ENCODE measurements at regions not wholly inside any gene's neighbourhood (a gene's known extent, or its start where the extent isn't known, plus 50 kb on each side); places are given as distances from the start of the nearest gene placed in this dataset.

DNA sequence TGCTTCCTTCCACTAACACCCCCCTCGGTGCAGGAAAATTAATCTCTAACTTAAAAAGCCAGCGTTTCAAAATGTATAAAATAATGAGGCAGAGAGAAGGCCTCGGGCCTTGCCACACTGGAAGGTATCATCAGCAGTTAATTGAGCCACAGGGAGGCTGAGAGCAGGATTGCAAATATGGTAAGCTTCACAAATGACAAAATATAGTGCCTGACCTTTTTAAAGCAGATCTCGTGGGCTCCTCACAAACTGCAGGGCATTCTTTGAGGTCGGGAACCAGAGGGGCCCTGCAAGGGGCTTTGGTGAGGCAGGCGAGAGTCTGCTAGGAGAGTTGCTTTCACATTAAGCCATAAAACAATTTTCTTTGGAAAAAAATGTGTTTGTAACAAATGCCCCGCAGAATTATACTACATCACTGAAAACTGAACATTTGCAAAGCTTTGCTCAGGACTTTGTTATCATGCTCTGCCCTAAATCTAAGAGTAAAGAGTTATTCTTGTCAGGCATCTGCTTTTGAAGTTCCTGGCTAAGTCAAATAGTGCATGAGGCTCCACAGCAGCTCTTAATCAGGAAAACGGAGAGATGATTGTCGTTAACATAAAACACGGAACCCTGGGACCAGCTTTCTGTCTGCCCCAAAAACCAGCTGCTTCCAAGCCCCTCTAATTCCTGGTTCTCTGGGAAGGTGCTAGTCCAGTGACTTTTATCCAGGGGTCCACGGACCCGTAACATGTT is 61.4 kb upstream of the SYT13 start:
- DNase-seq, result no peak
- Histone ChIP-seq H2AFZ (no peak overlapping the region), H3K27me3 (replicated peaks; ENCODE audit: insufficient read depth) (peaks cover 74% of the 10 kb centered on the region), H3K4me2 (ENCODE audit: unreplicated experiment) (no peak overlapping the region), H3K79me2 (ENCODE audit: insufficient read depth) (no peaks in the 10 kb centered on the region), H3K36me3 (ENCODE audit: low read depth) (no peaks in the 10 kb centered on the region), H3K9me3 (ENCODE audit: low read depth) (no peaks in the 10 kb centered on the region), H3K27ac (no peak overlapping the region), H3K9me2 (ENCODE audit: insufficient read depth) (no peaks in the 10 kb centered on the region), H4K20me1 (ENCODE audit: insufficient read depth) (no peaks in the 10 kb centered on the region), H3K9ac (no peak overlapping the region), H3F3A (ENCODE audit: insufficient read depth) (no peaks in the 10 kb centered on the region), H3K4me1 (ENCODE audit: insufficient read depth) (no peaks in the 10 kb centered on the region), H3K4me3 (no peak overlapping the region)
- WGBS, 2 experiments (ENCODE audit: low coverage in 1 of 2, low lambda C conversion rate in 2 of 2, missing lambda C conversion rate in 2 of 2), result 11% methylated on average over 12 of the region's 12 CpGs
- in situ Hi-C loops (cut with MboI), result no loop called here
- TF ChIP-seq EZH2 (IDR thresholded peaks at IDR 0.05; ENCODE audit: insufficient read depth, poor library complexity, severe bottlenecking) (no peak), EZH2phosphoT487 (IDR thresholded peaks at IDR 0.05; ENCODE audit: insufficient read depth, low read depth) (no peak)

- in situ Hi-C loops (cut with MboI), result no loop called here
- H3K36me3 ChIP-seq (ENCODE audit: low read depth), result no peaks in the 10 kb centered on the region
Observed at GRCh38 chr11:45345491-45345890, 59.4 kb upstream of the SYT13 start.

GRCh38 chr11:45344028-45344427 is 57.9 kb upstream of the SYT13 start:
- H3F3A ChIP-seq (ENCODE audit: insufficient read depth), result no peaks in the 10 kb centered on the region
- DNase-seq, result no peak
- H2AFZ ChIP-seq, result no peak overlapping the region
- WGBS, 2 experiments (ENCODE audit: low coverage in 1 of 2, low lambda C conversion rate in 2 of 2, missing lambda C conversion rate in 2 of 2), result 4 to 7% methylated on average over 2 of the region's 2 CpGs
- no peaks in the 10 kb centered on the region for H3K9me3 ChIP-seq (ENCODE audit: low read depth)
- no peak overlapping the region for H3K4me2 ChIP-seq (ENCODE audit: unreplicated experiment)
- TF ChIP-seq EZH2 (IDR thresholded peaks at IDR 0.05; ENCODE audit: insufficient read depth, poor library complexity, severe bottlenecking) (no peak), EZH2phosphoT487 (IDR thresholded peaks at IDR 0.05; ENCODE audit: insufficient read depth, low read depth) (no peak)
- in situ Hi-C loops (cut with MboI), result no loop called here
- no peak overlapping the region for H3K27ac ChIP-seq
- H3K79me2 ChIP-seq (ENCODE audit: insufficient read depth), result no peaks in the 10 kb centered on the region
- H3K4me1 ChIP-seq (ENCODE audit: insufficient read depth), result 0 out of 2 replicates have a peak, but pooled peaks cover 4% of the 10 kb centered on the region
- no peaks in the 10 kb centered on the region for H4K20me1 ChIP-seq (ENCODE audit: insufficient read depth)
- no peaks in the 10 kb centered on the region for H3K9me2 ChIP-seq (ENCODE audit: insufficient read depth)
- H3K27me3 ChIP-seq (replicated peaks; ENCODE audit: insufficient read depth), result peaks cover 43% of the 10 kb centered on the region
- H3K9ac ChIP-seq, result no peak overlapping the region
- no peak overlapping the region for H3K4me3 ChIP-seq
- H3K36me3 ChIP-seq (ENCODE audit: low read depth), result no peaks in the 10 kb centered on the region

More at GRCh38 chr11:45345491-45345890, 59.4 kb upstream of the SYT13 start:
- Histone ChIP-seq H4K20me1 (ENCODE audit: insufficient read depth) (no peaks in the 10 kb centered on the region), H3K4me1 (ENCODE audit: insufficient read depth) (no peaks in the 10 kb centered on the region), H3K9ac (no peak overlapping the region), H3F3A (ENCODE audit: insufficient read depth) (no peaks in the 10 kb centered on the region), H3K4me2 (ENCODE audit: unreplicated experiment) (no peak overlapping the region), H3K27ac (no peak overlapping the region), H3K9me2 (ENCODE audit: insufficient read depth) (no peaks in the 10 kb centered on the region), H3K4me3 (no peak overlapping the region), H3K9me3 (ENCODE audit: low read depth) (no peaks in the 10 kb centered on the region), H2AFZ (no peak overlapping the region), H3K27me3 (replicated peaks; ENCODE audit: insufficient read depth) (peaks cover 58% of the 10 kb centered on the region), H3K79me2 (ENCODE audit: insufficient read depth) (no peaks in the 10 kb centered on the region)
- no peak for TF ChIP-seq EZH2phosphoT487 (IDR thresholded peaks at IDR 0.05; ENCODE audit: insufficient read depth, low read depth)
- TF ChIP-seq EZH2 (IDR thresholded peaks at IDR 0.05; ENCODE audit: insufficient read depth, poor library complexity, severe bottlenecking), result no peak
- DNase-seq, result no peak
- WGBS, 2 experiments (ENCODE audit: low coverage in 1 of 2, low lambda C conversion rate in 2 of 2, missing lambda C conversion rate in 2 of 2), result 43% methylated on average over 2 of the region's 2 CpGs

- Histone ChIP-seq H3K4me2 (ENCODE audit: unreplicated experiment) (no peak overlapping the region), H3K27ac (no peak overlapping the region), H4K20me1 (ENCODE audit: insufficient read depth) (no peaks in the 10 kb centered on the region), H3F3A (ENCODE audit: insufficient read depth) (no peaks in the 10 kb centered on the region), H3K4me1 (ENCODE audit: insufficient read depth) (0 out of 2 replicates have a peak, but pooled peaks cover 4% of the 10 kb centered on the region), H3K79me2 (ENCODE audit: insufficient read depth) (no peaks in the 10 kb centered on the region), H3K4me3 (no peak overlapping the region), H3K9me3 (ENCODE audit: low read depth) (no peaks in the 10 kb centered on the region), H3K27me3 (replicated peaks; ENCODE audit: insufficient read depth) (peaks cover 39% of the 10 kb centered on the region), H2AFZ (no peak overlapping the region), H3K9ac (no peak overlapping the region), H3K36me3 (ENCODE audit: low read depth) (no peaks in the 10 kb centered on the region), H3K9me2 (ENCODE audit: insufficient read depth) (no peaks in the 10 kb centered on the region)
- in situ Hi-C loops (cut with MboI), result no loop called here
- no peak for DNase-seq
- TF ChIP-seq EZH2phosphoT487 (IDR thresholded peaks at IDR 0.05; ENCODE audit: insufficient read depth, low read depth) (no peak), EZH2 (IDR thresholded peaks at IDR 0.05; ENCODE audit: insufficient read depth, poor library complexity, severe bottlenecking) (no peak)
Observed at GRCh38 chr11:45343444-45343843, 57.3 kb upstream of the SYT13 start.

Data from GM23248 (cell line).